Testis (tissue), 2 donors: ENCODE measurements at regions not wholly inside any gene's neighbourhood (a gene's known extent, or its start where the extent isn't known, plus 50 kb on each side); places are given as distances from the start of the nearest gene placed in this dataset.

ENCODE experiments used
- DNase-seq: peaks from one replicate; pipeline ENCODE4 v3.0.0-alpha.2; 2019
- H3K27ac ChIP-seq, 2 donors: fragments of 200-600 bp; sonication (generic); one replicate each; pipeline ENCODE4 v1.5.1; 2019
- H3K27me3 ChIP-seq: fragments of 200-600 bp; sonication (generic); one replicate; pipeline ENCODE4 v1.5.1; 2019
- H3K36me3 ChIP-seq: fragments of 200-600 bp; sonication (generic); one replicate; pipeline ENCODE4 v1.5.1; 2017; ENCODE audit warnings: low read depth; ENCODE audit errors: missing control alignments
- H3K4me1 ChIP-seq: fragments of 200-600 bp; sonication (generic); one replicate; pipeline ENCODE4 v1.5.1; 2019
- H3K4me3 ChIP-seq, 2 donors: fragments of 200-600 bp; sonication (generic); one replicate each; pipeline ENCODE4 v1.5.1; 2017 to 2019
- H3K9me3 ChIP-seq: fragments of 200-600 bp; sonication (generic); one replicate; pipeline ENCODE4 v1.5.1; 2017
- CTCF ChIP-seq, 3 experiments: fragments of 450-650 bp in 2 of 3; fragments of 200-600 bp in 1 of 3; sonication (generic) in 1 of 3; IDR thresholded peaks; one replicate each; pipeline ENCODE4 v1.5.1; 2016 to 2019; ENCODE audit warnings: antibody characterized with exemption in 3 of 3, mild to moderate bottlenecking in 2 of 3, moderate library complexity in 1 of 3
- POLR2A ChIP-seq: fragments of 450-650 bp; IDR thresholded peaks from one replicate; pipeline ENCODE4 v1.6.1; 2017; ENCODE audit warnings: antibody characterized with exemption, mild to moderate bottlenecking, moderate library complexity
- whole genome bisulfite sequencing, 2 donors: methylation state at CpG; one replicate each; pipeline ENCODE4 v1.1.5; 2018; 5-methylcytosine and 5-hydroxymethylcytosine counted together
- intact Hi-C: fragments of 100-400 bp; cut with DNase I; formaldehyde crosslinking; loops from one replicate; pipeline ENCODE4 v1.15.1; 2023; ENCODE audit warnings: low total_unique reads

DNA sequence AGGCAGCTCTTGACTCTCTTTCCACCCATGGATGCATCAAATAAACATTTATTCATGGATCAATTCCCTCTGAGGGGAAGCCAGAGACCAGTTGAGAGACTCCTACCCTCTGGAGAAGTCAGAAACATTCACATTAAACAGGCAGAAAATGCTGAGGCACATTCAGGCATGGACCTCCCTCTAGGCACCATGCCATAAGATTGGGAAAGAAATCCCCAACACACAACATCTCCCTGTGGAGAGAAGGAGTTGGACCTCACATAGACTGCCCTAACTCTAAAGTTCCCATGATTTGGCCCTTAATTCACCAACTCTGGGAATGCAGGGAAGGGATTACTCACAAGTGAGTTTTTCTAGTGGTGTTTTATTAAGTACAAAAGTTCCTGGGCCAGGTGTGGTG, 415.3 kb upstream of the C1orf87 start:
- peak; percentile 18 for DNase-seq
- TF ChIP-seq CTCF (IDR thresholded peaks at IDR 0.05) = no peak
- no peak for TF ChIP-seq POLR2A
- Histone ChIP-seq H3K4me1 (peaks cover 5% of the 10 kb centered on the region), H3K27ac (no peak overlapping the region), H3K4me3 (no peak overlapping the region), H3K36me3 (no peaks in the 10 kb centered on the region), H3K9me3 (no peaks in the 10 kb centered on the region), H3K27me3 (no peaks in the 10 kb centered on the region)
- intact Hi-C loops = no loop called here

GRCh38 chr1:60487565-60488345, 414.2 kb upstream of the C1orf87 start:
- Histone ChIP-seq H3K9me3 (no peaks in the 10 kb centered on the region), H3K4me1 (peaks cover 5% of the 10 kb centered on the region), H3K4me3 (no peak overlapping the region), H3K36me3 (no peaks in the 10 kb centered on the region), H3K27ac (no peak overlapping the region), H3K27me3 (no peaks in the 10 kb centered on the region)
- WGBS, 2 donors = 77 to 79% methylated on average over 3 of the region's 3 CpGs
- TF ChIP-seq POLR2A (no peak), CTCF (IDR thresholded peaks at IDR 0.05) (no peak)
- intact Hi-C loops = no loop called here
- DNase-seq = no peak

- H3K4me3 ChIP-seq = no peak overlapping the region
- intact Hi-C loops = no loop called here
- no peak overlapping the region for H3K27ac ChIP-seq
- no peaks in the 10 kb centered on the region for H3K36me3 ChIP-seq
- DNase-seq = no peak
- WGBS, 2 donors = 77 to 83% methylated on average over 3 of the region's 3 CpGs
- no peaks in the 10 kb centered on the region for H3K9me3 ChIP-seq
- no peaks in the 10 kb centered on the region for H3K4me1 ChIP-seq
- TF ChIP-seq POLR2A (no peak), CTCF (IDR thresholded peaks at IDR 0.05) (no peak)
- no peaks in the 10 kb centered on the region for H3K27me3 ChIP-seq
These were observed 409.9 kb upstream of the C1orf87 start for GRCh38 chr1:60483509-60483908.

- H3K27me3 ChIP-seq = no peaks in the 10 kb centered on the region
- TF ChIP-seq POLR2A (no peak), CTCF (IDR thresholded peaks at IDR 0.05) (no peak)
- no peaks in the 10 kb centered on the region for H3K36me3 ChIP-seq
- H3K4me1 ChIP-seq = no peaks in the 10 kb centered on the region
- H3K9me3 ChIP-seq = no peaks in the 10 kb centered on the region
- DNase-seq = no peak
- no peak overlapping the region for H3K27ac ChIP-seq
- no peak overlapping the region for H3K4me3 ChIP-seq
- intact Hi-C loops = no loop called here
- 45 to 46% methylated on average over 1 of the region's 1 CpG for WGBS, 2 donors
These were observed 396.7 kb upstream of the C1orf87 start for GRCh38 chr1:60470246-60470645.

- intact Hi-C loops = no loop called here
- Histone ChIP-seq H3K36me3 (no peaks in the 10 kb centered on the region), H3K4me1 (no peaks in the 10 kb centered on the region), H3K9me3 (no peaks in the 10 kb centered on the region), H3K4me3 (no peak overlapping the region), H3K27ac (no peak overlapping the region), H3K27me3 (no peaks in the 10 kb centered on the region)
- DNase-seq = no peak
- no peak for TF ChIP-seq CTCF (IDR thresholded peaks at IDR 0.05)
- no peak for TF ChIP-seq POLR2A
- WGBS, 2 donors = 94 to 95% methylated on average over 1 of the region's 1 CpG
These were observed 390.2 kb upstream of the C1orf87 start for GRCh38 chr1:60463786-60464185.
